Liver (tissue), 8 donors: ENCODE measurements at regions not wholly inside any gene's neighbourhood (a gene's known extent, or its start where the extent isn't known, plus 50 kb on each side); places are given as distances from the start of the nearest gene placed in this dataset.

Experiments
- DNase-seq: peaks from one replicate; pipeline ENCODE4 v3.0.0-alpha.2; 2017; ENCODE audit warnings: low spot score
- H3K27ac ChIP-seq, 2 donors: one replicate each; pipeline ENCODE4 v1.7.0; 2013; ENCODE audit warnings: inconsistent platforms in 2 of 2, low read length in 2 of 2, control low read depth in 1 of 2, low read depth in 1 of 2, mild to moderate bottlenecking in 1 of 2
- H3K27me3 ChIP-seq, 4 donors: one replicate each; pipeline versions ENCODE4 v1.6.1 to v1.7.0; 2013; ENCODE audit warnings: low read length in 3 of 4, inconsistent platforms in 1 of 4, mild to moderate bottlenecking in 1 of 4, moderate library complexity in 1 of 4; ENCODE audit not compliant: control insufficient read depth in 4 of 4, insufficient read depth in 4 of 4
- H3K36me3 ChIP-seq, 4 donors: one replicate each; pipeline versions ENCODE4 v1.6.1 to v1.7.0; 2013; ENCODE audit warnings: low read length in 3 of 4, mild to moderate bottlenecking in 3 of 4, low read depth in 1 of 4, moderate library complexity in 1 of 4; ENCODE audit not compliant: control insufficient read depth in 4 of 4, insufficient read depth in 3 of 4
- H3K4me1 ChIP-seq, 4 donors: one replicate each; pipeline versions ENCODE4 v1.6.1 to v1.7.0; 2013; ENCODE audit warnings: low read length in 3 of 4, mild to moderate bottlenecking in 3 of 4, moderate library complexity in 1 of 4; ENCODE audit not compliant: control insufficient read depth in 4 of 4, insufficient read depth in 4 of 4
- H3K4me3 ChIP-seq, 3 donors: one replicate each; pipeline versions ENCODE4 v1.6.1 to v1.7.0; 2013; ENCODE audit warnings: low read length in 3 of 3, control low read depth in 1 of 3, low read depth in 1 of 3, mild to moderate bottlenecking in 1 of 3
- H3K9ac ChIP-seq, 2 donors: one replicate each; pipeline ENCODE4 v1.7.0; 2013; ENCODE audit warnings: low read length in 2 of 2, mild to moderate bottlenecking in 2 of 2, moderate library complexity in 2 of 2, control low read depth in 1 of 2, low read depth in 1 of 2
- H3K9me3 ChIP-seq, 4 donors: one replicate each; pipeline versions ENCODE4 v1.6.1 to v1.7.0; 2013; ENCODE audit warnings: low read length in 3 of 4; ENCODE audit not compliant: control insufficient read depth in 4 of 4
- EGR1 ChIP-seq, 2 donors: IDR thresholded peaks; 2 replicates each; pipeline ENCODE4 v1.6.1; 2016 to 2018; ENCODE audit warnings: antibody characterized with exemption in 2 of 2, low read depth in 2 of 2
- FOXA1 ChIP-seq: IDR thresholded peaks from 2 replicates; pipeline ENCODE4 v1.6.1; 2016; ENCODE audit warnings: antibody characterized with exemption
- FOXA2 ChIP-seq: IDR thresholded peaks from 2 replicates; pipeline ENCODE4 v1.6.1; 2016; ENCODE audit warnings: antibody characterized with exemption
- GABPA ChIP-seq, 2 donors: IDR thresholded peaks in 1 of 2; conservative IDR thresholded peaks in 1 of 2; 2 replicates each; pipeline ENCODE4 v1.6.1; 2016; ENCODE audit warnings: antibody characterized with exemption in 2 of 2, mild to moderate bottlenecking in 1 of 2, moderate library complexity in 1 of 2
- HNF4A ChIP-seq, 2 donors: conservative IDR thresholded peaks; 2 replicates each; pipeline ENCODE4 v1.6.1; 2016; ENCODE audit warnings: antibody characterized with exemption in 2 of 2, mild to moderate bottlenecking in 2 of 2
- HNF4G ChIP-seq: IDR thresholded peaks from 2 replicates; pipeline ENCODE4 v1.6.1; 2016; ENCODE audit warnings: antibody characterized with exemption
- JUND ChIP-seq, 2 donors: IDR thresholded peaks; 2 replicates each; pipeline ENCODE4 v1.6.1; 2016; ENCODE audit warnings: antibody characterized with exemption in 2 of 2
- NR2F2 ChIP-seq: IDR thresholded peaks from 2 replicates; pipeline ENCODE4 v1.6.1; 2016; ENCODE audit warnings: antibody characterized with exemption
- RAD21 ChIP-seq, 2 donors: IDR thresholded peaks; 2 replicates each; pipeline ENCODE4 v1.6.1; 2016; ENCODE audit warnings: antibody characterized with exemption in 2 of 2, mild to moderate bottlenecking in 2 of 2
- RXRA ChIP-seq, 2 donors: IDR thresholded peaks; 2 replicates each; pipeline ENCODE4 v1.6.1; 2017 to 2018; ENCODE audit warnings: antibody characterized with exemption in 2 of 2, mild to moderate bottlenecking in 1 of 2
- SP1 ChIP-seq: IDR thresholded peaks from 2 replicates; pipeline ENCODE4 v1.6.1; 2018; ENCODE audit warnings: antibody characterized with exemption, mild to moderate bottlenecking
- TAF1 ChIP-seq: conservative IDR thresholded peaks from 2 replicates; pipeline ENCODE4 v1.6.1; 2016; ENCODE audit warnings: antibody characterized with exemption, mild to moderate bottlenecking
- YY1 ChIP-seq: IDR thresholded peaks from 2 replicates; pipeline ENCODE4 v1.6.1; 2016; ENCODE audit warnings: antibody characterized with exemption, mild to moderate bottlenecking
- WGBS: extraction: QIAGEN DNeasy Blood & Tissue Kit; methylation state at CpG from one replicate; pipeline ENCODE4 v1.1.7; 2013; 5-methylcytosine and 5-hydroxymethylcytosine counted together
- TF ChIP-seq, protein P1 (sequence below): fragments of 150-350 bp; IDR thresholded peaks from 2 replicates; pipeline ENCODE4 v1.5.1; 2017; ENCODE audit warnings: improper control_type of control experiment, low read depth, low read length; ENCODE audit not compliant: missing input control
- TF ChIP-seq, protein P2 (sequence below): IDR thresholded peaks from 2 replicates; pipeline ENCODE4 v1.6.1; 2016; ENCODE audit warnings: antibody characterized with exemption
- TF ChIP-seq, protein P3 (sequence below): IDR thresholded peaks from 2 replicates; pipeline ENCODE4 v1.6.1; 2016; ENCODE audit warnings: antibody characterized with exemption
- TF ChIP-seq, protein P4 (sequence below): IDR thresholded peaks from 2 replicates; pipeline ENCODE4 v1.6.1; 2016; ENCODE audit warnings: antibody characterized with exemption
- TF ChIP-seq, protein P5 (sequence below): IDR thresholded peaks from 2 replicates; pipeline ENCODE4 v1.6.1; 2016; ENCODE audit warnings: antibody characterized with exemption, mild to moderate bottlenecking
- donor health status: healthy.
- donor health status: healthy.
- donor health status: healthy.
- donor health status: healthy.
- donor health status: healthy.

DNA sequence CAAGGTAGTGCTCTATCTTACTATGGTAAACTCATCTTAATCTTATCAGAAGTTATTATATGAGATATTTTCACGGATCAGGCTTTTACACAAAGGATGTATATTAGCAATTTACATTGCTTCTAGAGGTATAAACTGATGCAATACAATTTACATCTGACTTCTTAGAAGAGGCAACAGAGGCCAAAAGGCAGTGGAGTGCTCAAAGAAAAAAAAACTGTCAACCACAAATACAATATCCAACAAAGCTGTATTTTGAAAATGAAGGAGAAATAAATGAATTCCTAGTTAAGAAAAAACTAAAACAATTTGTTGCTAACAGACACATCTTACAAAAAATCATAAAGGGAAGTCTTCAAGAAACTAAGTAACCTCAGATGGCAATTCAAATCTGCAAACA lies 1031.5 kb upstream of the CNTNAP5 start:
- no peaks in the 10 kb centered on the region for H3K9me3 ChIP-seq
- no peaks in the 10 kb centered on the region for H3K36me3 ChIP-seq
- TF ChIP-seq, protein P1, sequence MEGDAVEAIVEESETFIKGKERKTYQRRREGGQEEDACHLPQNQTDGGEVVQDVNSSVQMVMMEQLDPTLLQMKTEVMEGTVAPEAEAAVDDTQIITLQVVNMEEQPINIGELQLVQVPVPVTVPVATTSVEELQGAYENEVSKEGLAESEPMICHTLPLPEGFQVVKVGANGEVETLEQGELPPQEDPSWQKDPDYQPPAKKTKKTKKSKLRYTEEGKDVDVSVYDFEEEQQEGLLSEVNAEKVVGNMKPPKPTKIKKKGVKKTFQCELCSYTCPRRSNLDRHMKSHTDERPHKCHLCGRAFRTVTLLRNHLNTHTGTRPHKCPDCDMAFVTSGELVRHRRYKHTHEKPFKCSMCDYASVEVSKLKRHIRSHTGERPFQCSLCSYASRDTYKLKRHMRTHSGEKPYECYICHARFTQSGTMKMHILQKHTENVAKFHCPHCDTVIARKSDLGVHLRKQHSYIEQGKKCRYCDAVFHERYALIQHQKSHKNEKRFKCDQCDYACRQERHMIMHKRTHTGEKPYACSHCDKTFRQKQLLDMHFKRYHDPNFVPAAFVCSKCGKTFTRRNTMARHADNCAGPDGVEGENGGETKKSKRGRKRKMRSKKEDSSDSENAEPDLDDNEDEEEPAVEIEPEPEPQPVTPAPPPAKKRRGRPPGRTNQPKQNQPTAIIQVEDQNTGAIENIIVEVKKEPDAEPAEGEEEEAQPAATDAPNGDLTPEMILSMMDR, result no peak
- TF ChIP-seq YY1 (no peak), JUND (IDR thresholded peaks at IDR 0.05) (no peak), FOXA2 (no peak), HNF4G (no peak), GABPA (IDR thresholded peaks at IDR 0.05 in 1 of 2, conservative IDR thresholded peaks at IDR 0.05 in 1 of 2) (no peak), RAD21 (IDR thresholded peaks at IDR 0.05) (no peak), SP1 (no peak)
- TF ChIP-seq, protein P2, sequence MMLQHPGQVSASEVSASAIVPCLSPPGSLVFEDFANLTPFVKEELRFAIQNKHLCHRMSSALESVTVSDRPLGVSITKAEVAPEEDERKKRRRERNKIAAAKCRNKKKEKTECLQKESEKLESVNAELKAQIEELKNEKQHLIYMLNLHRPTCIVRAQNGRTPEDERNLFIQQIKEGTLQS, result no peak
- TF ChIP-seq, protein P3, sequence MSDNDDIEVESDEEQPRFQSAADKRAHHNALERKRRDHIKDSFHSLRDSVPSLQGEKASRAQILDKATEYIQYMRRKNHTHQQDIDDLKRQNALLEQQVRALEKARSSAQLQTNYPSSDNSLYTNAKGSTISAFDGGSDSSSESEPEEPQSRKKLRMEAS, result no peak
- TF ChIP-seq, protein P4, sequence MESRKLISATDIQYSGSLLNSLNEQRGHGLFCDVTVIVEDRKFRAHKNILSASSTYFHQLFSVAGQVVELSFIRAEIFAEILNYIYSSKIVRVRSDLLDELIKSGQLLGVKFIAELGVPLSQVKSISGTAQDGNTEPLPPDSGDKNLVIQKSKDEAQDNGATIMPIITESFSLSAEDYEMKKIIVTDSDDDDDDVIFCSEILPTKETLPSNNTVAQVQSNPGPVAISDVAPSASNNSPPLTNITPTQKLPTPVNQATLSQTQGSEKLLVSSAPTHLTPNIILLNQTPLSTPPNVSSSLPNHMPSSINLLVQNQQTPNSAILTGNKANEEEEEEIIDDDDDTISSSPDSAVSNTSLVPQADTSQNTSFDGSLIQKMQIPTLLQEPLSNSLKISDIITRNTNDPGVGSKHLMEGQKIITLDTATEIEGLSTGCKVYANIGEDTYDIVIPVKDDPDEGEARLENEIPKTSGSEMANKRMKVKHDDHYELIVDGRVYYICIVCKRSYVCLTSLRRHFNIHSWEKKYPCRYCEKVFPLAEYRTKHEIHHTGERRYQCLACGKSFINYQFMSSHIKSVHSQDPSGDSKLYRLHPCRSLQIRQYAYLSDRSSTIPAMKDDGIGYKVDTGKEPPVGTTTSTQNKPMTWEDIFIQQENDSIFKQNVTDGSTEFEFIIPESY, result no peak
- 72% methylated on average over 1 of the region's 1 CpG for WGBS
- H3K4me3 ChIP-seq, result no peak overlapping the region
- no peak overlapping the region for H3K27ac ChIP-seq
- no peak for DNase-seq
- H3K27me3 ChIP-seq, result no peaks in the 10 kb centered on the region
- H3K9ac ChIP-seq, result no peak overlapping the region
- peaks cover 0 to 2% (median 0%) of the 10 kb centered on the region in 4 donors for H3K4me1 ChIP-seq

DNA sequence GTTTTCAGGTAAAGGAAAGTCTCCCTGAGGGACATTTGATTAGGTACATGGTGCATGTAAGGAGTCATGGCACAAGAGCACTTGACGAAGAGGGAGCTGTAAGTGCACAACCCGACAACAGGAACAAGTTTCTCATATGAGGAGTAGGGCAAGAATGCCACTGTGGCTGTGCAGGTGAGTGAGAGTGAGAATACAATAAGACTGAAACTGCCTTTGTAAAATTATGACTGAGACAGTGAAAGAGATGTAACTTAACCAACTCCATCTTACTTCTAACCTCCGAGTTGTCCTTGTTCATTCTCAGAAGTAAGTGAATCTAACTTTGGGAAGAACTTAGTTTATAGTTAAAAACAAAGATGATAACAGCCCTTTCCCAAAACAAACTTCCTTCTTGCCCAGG lies 1025.8 kb upstream of the CNTNAP5 start:
- H3K9me3 ChIP-seq, result peaks cover 0 to 2% (median 0%) of the 10 kb centered on the region in 4 donors
- H3K27ac ChIP-seq, result no peak overlapping the region
- H3K27me3 ChIP-seq, result no peaks in the 10 kb centered on the region
- 81% methylated on average over 3 of the region's 3 CpGs for WGBS
- H3K9ac ChIP-seq, result no peak overlapping the region
- no peaks in the 10 kb centered on the region for H3K36me3 ChIP-seq
- TF ChIP-seq, protein P5, sequence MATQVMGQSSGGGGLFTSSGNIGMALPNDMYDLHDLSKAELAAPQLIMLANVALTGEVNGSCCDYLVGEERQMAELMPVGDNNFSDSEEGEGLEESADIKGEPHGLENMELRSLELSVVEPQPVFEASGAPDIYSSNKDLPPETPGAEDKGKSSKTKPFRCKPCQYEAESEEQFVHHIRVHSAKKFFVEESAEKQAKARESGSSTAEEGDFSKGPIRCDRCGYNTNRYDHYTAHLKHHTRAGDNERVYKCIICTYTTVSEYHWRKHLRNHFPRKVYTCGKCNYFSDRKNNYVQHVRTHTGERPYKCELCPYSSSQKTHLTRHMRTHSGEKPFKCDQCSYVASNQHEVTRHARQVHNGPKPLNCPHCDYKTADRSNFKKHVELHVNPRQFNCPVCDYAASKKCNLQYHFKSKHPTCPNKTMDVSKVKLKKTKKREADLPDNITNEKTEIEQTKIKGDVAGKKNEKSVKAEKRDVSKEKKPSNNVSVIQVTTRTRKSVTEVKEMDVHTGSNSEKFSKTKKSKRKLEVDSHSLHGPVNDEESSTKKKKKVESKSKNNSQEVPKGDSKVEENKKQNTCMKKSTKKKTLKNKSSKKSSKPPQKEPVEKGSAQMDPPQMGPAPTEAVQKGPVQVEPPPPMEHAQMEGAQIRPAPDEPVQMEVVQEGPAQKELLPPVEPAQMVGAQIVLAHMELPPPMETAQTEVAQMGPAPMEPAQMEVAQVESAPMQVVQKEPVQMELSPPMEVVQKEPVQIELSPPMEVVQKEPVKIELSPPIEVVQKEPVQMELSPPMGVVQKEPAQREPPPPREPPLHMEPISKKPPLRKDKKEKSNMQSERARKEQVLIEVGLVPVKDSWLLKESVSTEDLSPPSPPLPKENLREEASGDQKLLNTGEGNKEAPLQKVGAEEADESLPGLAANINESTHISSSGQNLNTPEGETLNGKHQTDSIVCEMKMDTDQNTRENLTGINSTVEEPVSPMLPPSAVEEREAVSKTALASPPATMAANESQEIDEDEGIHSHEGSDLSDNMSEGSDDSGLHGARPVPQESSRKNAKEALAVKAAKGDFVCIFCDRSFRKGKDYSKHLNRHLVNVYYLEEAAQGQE, result no peak
- TF ChIP-seq FOXA1 (no peak), GABPA (IDR thresholded peaks at IDR 0.05 in 1 of 2, conservative IDR thresholded peaks at IDR 0.05 in 1 of 2) (no peak), EGR1 (IDR thresholded peaks at IDR 0.05; ENCODE audit: low read depth in 2 of 2) (no peak), SP1 (no peak), TAF1 (no peak), HNF4A (conservative IDR thresholded peaks at IDR 0.05) (no peak), YY1 (no peak), JUND (IDR thresholded peaks at IDR 0.05) (no peak), NR2F2 (no peak), RXRA (IDR thresholded peaks at IDR 0.05) (no peak), RAD21 (IDR thresholded peaks at IDR 0.05) (no peak), HNF4G (no peak), FOXA2 (no peak)
- TF ChIP-seq, protein P3, result no peak
- TF ChIP-seq, protein P1, result no peak
- TF ChIP-seq, protein P4, result no peak
- TF ChIP-seq, protein P2, result no peak
- no peak overlapping the region for H3K4me3 ChIP-seq
- DNase-seq, result no peak
- no peaks in the 10 kb centered on the region for H3K4me1 ChIP-seq
